Loucy (cell line): ENCODE measurements at regions not wholly inside any gene's neighbourhood (a gene's known extent, or its start where the extent isn't known, plus 50 kb on each side); places are given as distances from the start of the nearest gene placed in this dataset.

Experiments used
- EZH2phosphoT487 ChIP-seq: fragments of 200-600 bp; IDR thresholded peaks from 2 replicates; pipeline ENCODE4 v1.6.1; 2018; ENCODE audit warnings: antibody characterized with exemption, mild to moderate bottlenecking, moderate library complexity, borderline replicate concordance
- TF ChIP-seq, protein P1 (sequence below): fragments of 200-600 bp; sonication (generic); conservative IDR thresholded peaks from 2 replicates; pipeline ENCODE4 v1.5.1; 2014; ENCODE audit warnings: mild to moderate bottlenecking, antibody characterized with exemption, low read length

DNA sequence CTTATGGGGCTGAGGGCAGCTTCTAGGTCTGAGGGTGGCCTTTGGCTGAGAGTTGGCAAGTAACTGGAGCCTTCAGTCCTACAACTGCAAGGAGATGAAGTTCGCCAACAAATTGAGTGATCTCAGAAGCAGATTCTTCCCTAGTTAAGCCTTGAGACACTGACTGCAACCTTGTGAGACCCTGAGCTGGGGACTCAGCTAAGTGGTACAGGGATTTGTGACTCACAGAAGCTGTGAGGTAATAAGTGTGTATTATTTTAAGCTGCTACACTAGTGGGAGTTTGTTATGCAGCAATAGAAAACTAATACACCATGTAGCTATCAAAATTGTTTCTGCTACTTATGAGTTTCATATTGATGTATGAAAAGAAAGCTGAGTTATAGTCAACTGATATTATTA lies 279.2 kb downstream of the PIK3R1 start:
- TF ChIP-seq, protein P1, sequence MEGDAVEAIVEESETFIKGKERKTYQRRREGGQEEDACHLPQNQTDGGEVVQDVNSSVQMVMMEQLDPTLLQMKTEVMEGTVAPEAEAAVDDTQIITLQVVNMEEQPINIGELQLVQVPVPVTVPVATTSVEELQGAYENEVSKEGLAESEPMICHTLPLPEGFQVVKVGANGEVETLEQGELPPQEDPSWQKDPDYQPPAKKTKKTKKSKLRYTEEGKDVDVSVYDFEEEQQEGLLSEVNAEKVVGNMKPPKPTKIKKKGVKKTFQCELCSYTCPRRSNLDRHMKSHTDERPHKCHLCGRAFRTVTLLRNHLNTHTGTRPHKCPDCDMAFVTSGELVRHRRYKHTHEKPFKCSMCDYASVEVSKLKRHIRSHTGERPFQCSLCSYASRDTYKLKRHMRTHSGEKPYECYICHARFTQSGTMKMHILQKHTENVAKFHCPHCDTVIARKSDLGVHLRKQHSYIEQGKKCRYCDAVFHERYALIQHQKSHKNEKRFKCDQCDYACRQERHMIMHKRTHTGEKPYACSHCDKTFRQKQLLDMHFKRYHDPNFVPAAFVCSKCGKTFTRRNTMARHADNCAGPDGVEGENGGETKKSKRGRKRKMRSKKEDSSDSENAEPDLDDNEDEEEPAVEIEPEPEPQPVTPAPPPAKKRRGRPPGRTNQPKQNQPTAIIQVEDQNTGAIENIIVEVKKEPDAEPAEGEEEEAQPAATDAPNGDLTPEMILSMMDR = no peak
- TF ChIP-seq EZH2phosphoT487 = no peak
